HuH-7.5 (cell line): ENCODE measurements at regions not wholly inside any gene's neighbourhood (a gene's known extent, or its start where the extent isn't known, plus 50 kb on each side); places are given as distances from the start of the nearest gene placed in this dataset.
"Not testable (repeated sequence)": the region's sequence is repeated elsewhere in the genome, so short reads cannot be mapped to it uniquely, and the experiment has no call there.

Experiments
- DNase-seq: peaks from one replicate; pipeline ENCODE4 v3.0.0; 2011; ENCODE audit warnings: low spot score

DNA sequence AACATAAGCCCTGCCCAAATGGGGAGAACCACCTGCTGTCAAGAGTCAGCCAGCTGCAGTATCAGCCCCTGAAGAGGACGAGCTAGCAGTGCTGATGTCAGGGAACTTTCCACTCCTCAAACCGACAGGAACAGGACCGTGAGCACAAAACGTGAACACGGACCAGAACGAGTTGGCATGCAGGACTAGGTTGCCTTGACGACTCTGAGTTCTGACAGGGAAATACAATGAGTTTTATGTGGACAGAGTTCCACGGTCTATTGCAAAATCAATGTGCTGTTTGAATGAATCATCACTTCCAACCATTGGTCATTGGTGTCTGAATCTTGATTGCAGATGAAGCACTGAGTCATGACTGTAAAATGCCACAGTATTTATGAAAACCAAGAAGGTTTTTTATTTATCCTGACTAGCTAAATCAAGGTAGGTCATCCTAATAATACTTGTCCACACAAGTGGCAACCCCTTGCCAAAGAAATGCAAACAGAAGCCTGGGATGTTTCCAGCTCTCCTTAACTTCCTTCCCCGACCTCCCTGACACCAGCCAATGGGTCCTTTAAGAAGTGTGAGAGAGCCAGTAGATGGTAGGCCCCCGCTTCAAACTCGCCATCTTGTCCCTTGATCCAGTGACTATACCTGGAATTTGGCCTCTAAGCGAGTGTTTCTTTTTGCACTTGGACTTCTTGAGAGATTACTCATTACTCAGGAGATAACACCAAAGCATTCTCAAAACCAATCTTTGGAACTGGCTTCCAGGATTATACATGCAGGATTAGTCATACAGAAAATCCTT is 119.6 kb downstream of the ASB7 start:
- no peak for DNase-seq

DNA sequence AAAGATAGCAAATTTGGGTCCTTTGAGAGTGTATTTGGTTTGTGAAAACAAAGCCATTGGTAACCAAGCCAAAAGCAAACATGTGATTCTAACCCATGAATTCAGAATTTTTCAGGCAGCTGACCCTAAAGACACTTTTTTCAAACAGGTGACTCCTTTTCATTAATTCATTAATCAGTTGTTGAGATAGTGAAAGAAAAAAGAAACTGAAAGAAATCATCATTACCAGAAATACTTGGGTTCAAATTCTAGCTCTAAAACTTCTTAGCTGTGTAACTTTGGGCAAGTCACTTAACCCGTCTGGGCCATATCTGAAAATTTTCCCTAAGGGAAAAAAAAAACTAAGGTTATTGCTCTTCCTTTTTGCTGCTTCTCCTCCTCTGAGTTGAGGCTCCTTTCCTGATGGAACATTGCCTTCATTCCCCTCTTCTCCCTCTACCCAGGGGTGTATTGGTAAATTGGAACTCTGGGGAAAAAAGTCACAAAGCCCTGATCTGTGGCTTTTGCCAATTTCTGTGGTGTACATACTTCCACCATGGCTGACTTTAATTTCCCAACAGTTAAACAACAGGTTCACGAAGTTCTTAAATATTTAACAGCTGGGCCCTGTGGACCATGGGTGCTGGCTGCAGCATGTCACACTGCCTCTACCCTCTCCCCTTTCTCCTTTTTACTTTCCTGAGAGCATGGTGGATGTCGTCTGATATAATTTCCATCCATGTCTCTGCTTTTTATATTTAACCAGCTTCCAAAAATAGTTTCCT is 120.3 kb downstream of the ASB7 start:
- no peak for DNase-seq

DNA sequence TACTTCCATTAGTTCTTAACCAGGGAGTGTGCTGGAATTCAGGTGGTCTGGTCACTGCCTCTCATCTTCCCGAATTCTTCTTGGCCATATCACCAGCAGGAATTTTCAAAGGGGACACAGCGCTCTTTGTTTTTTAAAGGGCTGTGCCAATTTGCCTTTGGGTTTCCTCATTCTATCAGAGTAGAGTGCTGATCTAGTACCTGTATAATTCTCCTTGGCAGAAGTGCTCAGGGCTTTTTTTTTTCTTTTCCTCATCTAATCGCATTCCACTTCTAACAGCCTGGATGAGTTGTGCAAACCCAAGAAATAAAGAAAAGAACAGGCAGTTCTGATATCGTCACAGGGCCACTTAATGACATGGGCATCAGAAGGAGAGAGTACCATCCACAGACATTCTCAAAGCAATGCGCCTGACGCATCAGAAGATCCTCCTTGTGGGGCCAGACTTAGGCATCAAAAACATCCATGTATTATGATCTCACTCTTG is 121.0 kb downstream of the ASB7 start:
- DNase-seq = no peak

DNA sequence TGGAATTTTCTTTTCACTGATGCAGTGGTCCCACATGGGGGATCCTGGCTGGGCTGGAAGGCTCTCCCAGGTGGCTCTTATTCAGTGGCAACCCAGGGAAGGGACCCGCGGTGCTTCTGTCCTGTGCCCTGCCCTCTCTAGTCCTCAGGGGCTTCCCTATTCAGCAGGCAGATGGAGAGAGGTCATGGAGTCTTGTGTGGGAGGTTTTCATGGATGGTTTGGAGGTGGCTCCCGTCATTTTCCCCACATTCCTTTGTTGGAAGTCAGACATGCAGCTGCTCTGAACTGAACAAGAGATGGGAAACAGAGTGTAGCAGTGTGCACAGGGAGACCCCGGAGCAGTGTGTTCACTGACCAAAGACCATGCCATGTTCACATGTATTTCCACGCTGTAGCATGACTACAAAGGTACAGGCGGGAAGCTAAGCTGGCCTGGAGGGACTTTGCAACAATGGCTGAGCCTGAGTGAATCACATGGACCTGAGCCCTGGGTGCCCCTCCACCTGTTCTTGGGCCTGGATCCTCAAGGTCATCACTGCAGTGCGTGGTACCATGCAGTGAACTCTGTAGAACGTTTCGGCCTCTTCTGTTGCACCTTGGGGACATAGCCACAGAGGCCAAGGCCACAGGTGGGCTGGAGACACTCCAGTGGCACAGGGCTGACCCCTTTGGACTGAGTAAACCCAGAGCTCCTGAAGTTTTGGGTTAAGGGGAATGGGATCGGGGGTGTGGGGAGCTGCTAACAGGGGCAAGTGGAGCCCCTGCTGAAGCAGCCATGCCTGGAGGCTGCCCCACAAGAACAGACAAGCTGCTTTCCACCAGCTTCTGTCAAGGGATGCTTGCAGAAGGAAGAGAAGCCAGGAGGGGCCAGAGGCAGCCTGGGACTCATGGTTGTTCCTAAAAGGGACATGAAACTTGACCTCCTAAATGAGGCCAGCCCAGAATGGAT is 123.0 kb downstream of the ASB7 start:
- no peak for DNase-seq

- no peak for DNase-seq
These were observed 123.7 kb downstream of the ASB7 start for GRCh38 chr15:100726070-100726420.

GRCh38 chr15:100726421-100727190 is 124.2 kb downstream of the ASB7 start:
- no peak for DNase-seq

DNA sequence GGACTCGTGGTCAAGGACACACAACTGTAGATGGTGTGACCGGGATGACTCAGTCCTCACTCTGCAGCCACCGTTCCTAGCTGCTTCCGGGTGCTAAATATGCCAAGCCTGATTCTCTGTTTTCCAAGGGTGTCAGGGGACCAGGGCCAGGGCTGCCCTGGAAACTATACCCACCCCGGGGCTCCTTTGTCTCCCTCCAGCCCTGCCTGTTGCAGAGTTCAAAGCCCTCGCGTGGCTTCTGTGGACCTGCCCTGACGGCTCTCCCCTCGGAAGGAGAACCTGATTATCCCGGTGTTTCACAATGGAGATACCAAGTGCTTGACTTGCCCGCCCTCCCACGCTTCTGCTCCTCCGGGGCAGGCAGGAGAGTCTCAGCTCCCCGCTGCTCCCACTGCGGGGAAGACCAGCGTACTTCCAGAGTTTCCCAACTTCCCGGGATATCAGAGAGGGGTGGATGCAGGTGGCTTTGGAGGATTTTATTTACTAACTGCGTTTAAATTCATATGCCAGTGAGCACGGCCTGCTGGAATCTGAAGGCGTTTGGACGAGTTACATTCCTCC is 125.0 kb downstream of the ASB7 start:
- no peak for DNase-seq

DNA sequence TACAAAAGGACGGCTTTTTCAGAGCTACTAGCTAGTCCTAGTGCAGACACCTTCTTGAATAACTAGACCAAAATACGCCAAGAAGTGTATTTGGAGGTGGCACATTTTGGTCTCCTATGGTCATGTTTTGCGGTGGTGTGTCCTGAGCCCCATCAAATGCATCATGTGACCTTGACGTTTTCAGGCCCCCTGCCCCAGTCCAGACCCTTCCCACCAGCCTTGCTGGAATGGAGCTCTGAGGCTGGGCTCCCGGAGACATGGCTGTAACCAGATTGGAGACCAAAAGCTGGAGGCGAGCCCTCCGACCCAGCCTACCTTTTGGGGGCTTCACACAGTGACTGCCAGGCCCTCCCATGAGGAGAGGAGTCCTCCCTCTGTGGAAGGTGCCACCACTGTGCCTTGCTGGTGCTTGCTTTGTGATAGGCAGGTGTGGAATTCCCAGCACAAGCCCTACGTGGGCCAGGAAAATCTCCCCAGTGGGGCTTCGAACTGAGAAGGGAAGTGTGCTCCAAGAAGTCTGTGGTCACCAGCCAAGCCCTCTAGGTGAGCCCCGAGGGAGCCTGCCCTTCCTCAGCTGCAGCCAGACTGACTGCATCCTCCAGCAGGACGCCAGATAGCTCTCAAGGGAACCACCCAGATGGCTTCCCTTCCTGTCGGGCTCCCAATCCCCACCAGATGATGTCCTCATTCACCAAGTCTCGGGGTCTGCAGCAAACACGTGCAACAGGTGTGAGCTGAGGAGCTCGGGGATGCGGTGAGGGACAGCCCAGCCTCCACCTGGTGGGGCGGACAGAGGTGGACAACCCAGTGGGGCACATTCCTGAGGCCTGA is 126.2 kb downstream of the ASB7 start:
- DNase-seq = no peak

DNA sequence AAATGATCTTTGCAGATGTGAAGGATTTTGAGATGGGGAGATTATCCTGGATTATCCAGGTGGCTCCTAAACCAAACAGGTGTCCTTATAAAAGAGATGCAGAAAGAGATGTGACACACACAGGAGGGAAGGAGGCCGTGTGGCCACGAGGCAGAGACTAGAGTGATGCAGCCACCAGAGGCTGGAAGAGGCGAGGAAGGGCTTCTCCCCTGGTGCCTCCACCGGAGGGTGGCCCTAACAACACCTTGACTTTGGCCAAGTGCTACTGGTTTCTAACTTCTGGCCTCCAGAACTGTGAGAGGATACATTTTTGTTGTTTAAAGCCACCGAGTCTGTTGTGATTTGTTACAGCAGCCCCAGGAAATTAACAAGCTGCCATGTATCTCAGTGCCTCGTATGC is 127.1 kb downstream of the ASB7 start:
- no peak for DNase-seq

GRCh38 chr15:100730129-100730528 is 127.7 kb downstream of the ASB7 start:
- DNase-seq = no peak

- no peak for DNase-seq
These were observed 128.4 kb downstream of the ASB7 start for GRCh38 chr15:100730655-100731266.

- DNase-seq = no peak
These were observed 129.1 kb downstream of the ASB7 start for GRCh38 chr15:100731267-100732152.

DNA sequence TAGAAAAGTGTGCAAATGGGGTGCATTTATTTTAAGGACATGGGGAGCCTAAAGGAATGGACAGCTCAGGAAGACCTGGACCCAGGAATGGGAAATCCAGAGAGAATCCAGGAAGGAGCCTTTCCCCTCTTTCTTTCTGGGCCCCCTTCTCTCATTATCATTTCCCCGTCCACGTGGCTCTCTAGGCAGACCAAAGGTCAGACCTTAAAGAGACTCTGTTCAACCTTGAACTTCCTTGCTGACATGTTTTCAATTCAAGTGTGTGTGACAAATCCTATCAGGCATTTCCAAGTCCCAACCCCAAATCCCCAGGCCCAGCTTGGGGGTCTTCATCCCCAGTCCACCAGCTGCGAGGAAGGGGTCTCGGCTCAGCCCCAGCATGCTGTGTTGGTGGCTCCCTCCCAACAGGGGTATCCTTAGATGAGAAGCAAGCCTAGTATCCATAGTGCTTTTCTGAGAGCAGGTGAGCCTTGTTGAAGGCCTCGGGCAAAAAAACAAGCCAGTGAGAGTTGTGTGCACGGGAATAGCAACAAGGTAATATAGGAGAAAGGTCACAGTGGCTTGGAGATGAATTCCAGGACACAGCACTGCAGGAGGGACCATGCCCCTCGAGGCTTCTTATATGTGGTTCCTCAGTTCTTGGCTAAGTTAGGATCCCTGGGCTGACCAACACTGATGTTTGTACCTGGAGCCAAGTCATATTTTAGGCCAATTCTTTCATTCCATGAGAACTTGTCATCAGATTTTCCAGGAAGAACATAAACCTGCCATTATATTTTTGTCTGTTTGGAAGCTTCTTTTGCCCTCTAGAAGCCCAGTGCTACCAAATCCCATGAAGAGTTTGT is 130.0 kb downstream of the ASB7 start:
- no peak for DNase-seq

- DNase-seq = no peak
These were observed 130.9 kb downstream of the ASB7 start for GRCh38 chr15:100733101-100733842.

- not testable (repeated sequence) for DNase-seq
These were observed 131.4 kb downstream of the ASB7 start for GRCh38 chr15:100733843-100734185.

DNA sequence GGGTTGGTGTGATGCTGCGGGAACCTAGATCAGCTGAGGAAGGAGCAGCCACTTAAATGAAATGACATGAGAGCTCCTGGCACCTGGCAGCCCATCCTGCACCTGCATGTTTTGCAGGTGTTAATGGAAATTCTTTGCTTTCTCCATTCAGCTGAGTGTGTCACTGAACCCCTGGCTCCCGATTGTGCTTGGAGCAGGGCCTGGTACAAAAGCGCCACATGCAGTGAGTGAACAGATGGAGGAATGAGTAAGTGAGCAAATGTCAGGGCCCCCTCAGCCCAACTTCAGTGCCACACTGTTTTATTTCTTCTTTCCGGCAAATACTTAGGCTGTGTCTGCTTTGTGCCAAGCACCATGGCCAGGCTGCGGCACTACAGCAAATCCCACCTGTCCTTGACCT is 132.2 kb downstream of the ASB7 start:
- no peak for DNase-seq
